HG02870 (cell line): ENCODE measurements at regions not wholly inside any gene's neighbourhood (a gene's known extent, or its start where the extent isn't known, plus 50 kb on each side); places are given as distances from the start of the nearest gene placed in this dataset.

Experiments
- ATAC-seq: cut with Tn5 transposase; IDR thresholded peaks from one replicate; pipeline ENCODE4 v1.9.1; 2021; ENCODE audit warnings: mild to moderate bottlenecking, moderate library complexity; ENCODE audit not compliant: unreplicated experiment

- no peak for ATAC-seq
Observed at GRCh38 chr2:12964904-12965539, 248.3 kb downstream of the TRIB2 start.

DNA sequence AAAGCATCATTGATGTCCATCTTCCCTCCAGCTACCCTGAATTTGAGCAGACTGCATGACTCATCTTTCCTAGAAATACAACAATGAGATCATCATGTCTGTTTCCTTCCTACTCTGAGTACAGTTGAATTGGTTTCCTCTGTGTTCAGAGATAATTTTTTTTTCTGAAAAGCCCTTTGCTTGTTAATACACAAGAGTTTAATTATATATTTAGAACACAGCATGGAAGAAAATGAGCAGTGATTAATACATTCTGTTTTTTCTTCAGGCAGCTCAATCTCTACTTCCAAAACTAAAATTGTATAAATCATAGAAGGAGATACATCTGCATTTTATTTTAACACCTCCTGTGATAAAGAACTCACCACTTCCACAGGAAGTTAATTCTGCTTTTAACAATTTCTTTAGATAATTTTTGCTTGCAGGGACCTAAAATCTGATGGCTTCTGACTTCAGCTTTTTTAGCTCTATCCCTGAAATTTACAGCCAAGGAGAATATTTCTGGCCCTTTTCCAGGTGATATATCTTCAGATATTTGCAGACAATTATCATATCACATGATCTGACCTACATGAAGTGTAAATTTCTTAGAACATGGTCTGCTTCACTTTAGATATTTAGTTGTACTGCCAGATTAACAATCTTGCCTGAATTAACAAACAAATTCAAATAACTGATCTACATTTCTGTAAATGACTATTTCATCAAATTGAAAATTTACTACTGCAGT lies 249.0 kb downstream of the TRIB2 start:
- no peak for ATAC-seq

- no peak for ATAC-seq
Observed at GRCh38 chr2:12967804-12968203, 251.1 kb downstream of the TRIB2 start.

GRCh38 chr2:12968399-12968798 lies 251.7 kb downstream of the TRIB2 start:
- ATAC-seq: no peak

- no peak for ATAC-seq
Observed at GRCh38 chr2:12970861-12971260, 254.1 kb downstream of the TRIB2 start.

DNA sequence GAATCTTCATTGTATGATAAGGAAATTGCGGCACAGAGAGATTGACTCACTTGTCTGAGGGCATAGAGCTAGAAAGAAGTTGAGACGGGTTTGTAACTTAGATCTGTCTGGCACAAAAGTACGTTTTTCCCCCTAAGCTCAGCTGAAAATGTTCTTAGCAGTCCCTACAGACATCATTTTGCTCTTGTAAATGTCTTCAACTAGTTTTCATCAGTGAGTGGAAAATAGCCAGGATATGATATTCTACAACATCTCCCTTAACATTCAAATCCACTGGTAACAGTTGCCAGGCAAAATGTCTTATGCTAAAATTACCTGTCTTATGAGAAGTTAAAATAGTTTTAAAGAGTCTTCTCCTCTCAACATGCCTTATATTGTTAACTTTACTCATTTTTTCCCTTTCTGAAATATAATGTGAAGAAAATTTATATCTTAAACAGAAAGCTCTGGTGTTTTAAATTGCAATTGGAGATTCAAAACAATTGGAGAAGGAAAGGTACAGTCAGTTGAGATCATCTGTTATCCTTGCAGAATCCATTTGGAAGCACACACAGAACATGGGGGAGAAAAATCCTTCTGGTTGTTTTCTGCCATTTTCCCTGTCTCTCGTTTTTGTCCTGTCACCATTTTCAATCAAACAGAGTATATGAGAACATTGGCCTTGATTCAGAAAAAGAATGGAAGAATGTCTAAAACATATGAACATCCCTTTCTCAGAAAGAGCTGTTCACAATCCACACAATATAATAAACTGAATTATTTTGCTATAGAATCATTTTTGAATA lies 255.0 kb downstream of the TRIB2 start:
- ATAC-seq: no peak

DNA sequence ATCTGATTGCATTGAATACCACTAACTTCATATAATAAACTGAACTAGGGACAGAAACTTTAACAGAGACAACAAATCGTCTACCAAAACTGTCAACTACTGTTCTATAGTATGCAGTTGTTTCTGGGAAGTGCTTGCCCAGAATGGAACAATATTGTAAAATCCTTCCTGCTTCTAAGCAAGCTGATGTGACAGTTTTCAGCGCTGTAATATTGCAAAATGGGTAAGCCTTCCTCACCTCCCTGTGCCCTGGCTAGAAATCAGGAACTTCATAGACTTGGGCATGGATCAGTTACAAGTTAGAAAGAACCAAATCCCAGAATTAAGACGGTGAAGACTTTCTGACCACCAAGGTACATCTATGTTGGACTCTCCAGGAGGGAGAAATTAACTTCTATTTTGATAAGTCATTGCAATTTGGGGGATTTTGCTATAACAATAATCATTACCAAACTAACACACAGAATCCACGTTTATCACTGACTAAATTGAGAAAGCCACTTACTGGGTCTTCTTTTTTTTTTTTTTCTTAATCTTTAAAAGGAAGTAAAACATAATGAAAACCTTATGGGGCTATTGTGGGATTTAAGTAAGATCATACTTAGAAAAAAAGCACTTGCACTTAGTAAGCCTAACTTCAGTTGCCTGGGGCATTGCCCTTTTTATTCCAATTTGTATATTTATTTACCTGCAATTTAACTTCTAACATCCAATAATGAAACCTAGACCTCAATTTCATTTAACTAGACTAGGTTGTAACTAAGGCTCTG lies 261.5 kb downstream of the TRIB2 start:
- no peak for ATAC-seq

- ATAC-seq: no peak
Observed at GRCh38 chr2:12979066-12979465, 262.3 kb downstream of the TRIB2 start.

DNA sequence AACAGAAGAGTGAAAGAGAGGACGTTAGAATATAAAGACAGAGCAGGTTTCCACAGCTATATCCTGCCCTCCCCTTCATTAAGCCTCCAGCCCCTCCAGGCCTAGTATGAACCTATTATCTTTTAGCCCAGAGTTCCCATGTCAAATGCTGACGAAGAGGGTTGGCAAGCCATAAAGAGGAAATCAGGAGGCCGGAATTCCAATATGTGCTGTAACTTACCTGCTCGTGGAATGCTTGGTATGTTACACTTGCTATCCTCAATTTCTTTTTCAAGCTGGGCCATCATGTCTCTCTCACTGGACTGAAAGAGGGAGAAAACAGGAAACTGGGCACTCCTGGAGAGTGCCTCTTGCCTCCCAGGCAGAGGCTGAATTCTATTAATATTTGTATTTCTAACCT lies 264.1 kb downstream of the TRIB2 start:
- no peak for ATAC-seq

DNA sequence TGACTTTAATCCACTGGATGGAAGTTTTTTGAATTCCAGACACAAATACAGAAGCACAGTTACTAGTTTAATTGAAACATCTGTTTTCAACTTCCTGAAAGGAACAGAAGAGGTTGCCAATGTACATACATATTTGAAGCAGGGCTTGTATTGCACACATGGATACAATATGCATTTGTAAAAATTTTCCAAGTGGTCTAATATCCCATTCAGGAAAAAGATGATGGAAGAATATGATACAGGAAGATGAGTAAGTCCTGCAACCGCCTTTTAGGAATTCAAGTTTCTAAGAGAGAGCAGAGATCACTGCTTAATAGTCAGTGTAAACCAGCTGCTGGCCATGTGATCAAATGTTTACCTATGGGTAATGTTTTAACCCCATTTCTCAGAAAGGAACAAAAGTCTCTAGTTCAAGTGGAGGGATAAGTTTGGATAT lies 265.4 kb downstream of the TRIB2 start:
- no peak for ATAC-seq

DNA sequence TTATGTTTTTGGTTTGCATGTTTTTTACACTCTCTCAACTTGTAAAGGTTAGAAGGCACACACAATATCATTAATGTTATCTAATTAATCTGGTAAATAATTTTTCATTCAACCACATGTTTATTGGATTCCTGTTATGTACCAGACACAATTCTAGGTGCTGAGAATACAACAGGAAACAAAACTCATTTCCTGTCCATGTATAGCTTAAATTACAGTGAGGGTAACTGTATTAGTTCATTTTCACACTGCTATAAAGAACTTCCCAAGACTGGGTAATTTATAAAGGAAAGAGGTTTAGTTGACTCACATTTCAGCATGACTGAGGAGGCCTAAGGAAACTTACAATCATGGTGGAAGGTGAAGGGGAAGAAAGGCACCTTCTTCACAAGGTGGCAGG lies 270.5 kb downstream of the TRIB2 start:
- no peak for ATAC-seq

- ATAC-seq: no peak
Observed at GRCh38 chr2:12988279-12988678, 271.5 kb downstream of the TRIB2 start.

DNA sequence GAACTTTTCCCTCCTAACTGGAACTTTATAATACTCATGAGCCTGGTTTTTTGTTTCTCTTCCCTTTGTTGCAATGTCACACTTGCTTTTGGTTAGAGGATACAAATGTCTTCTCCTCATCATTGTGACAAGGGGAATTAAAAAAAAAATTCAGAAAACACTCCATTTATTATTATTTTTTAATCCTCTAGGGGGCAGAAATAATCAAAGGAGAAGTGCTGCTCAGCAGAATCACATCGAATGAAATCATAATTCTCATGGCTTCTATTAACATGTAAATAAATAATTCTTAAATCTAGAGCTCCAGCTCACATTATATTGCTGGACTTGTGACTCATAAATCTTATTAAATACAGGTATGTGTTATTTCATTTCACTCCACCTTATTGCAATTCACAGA lies 273.8 kb downstream of the TRIB2 start:
- no peak for ATAC-seq

DNA sequence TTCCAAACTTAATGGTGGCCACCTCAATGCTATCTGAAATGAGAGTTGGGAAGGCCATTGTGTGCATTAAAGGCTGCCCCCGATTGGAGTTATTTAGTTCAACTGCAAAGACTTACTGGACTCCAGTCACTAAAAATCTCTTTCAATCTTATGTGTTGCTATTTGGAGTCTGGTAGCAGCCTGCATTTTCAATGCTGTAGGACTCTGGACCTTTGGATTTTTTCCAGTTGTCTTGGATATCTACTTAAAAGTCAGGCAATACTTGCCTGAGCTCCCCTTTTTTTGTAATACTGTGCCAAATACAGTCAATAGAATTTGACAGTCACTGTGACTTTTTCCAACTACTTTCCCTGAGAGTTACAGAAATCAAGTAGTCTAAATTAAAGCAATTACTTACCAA lies 281.9 kb downstream of the TRIB2 start:
- no peak for ATAC-seq

DNA sequence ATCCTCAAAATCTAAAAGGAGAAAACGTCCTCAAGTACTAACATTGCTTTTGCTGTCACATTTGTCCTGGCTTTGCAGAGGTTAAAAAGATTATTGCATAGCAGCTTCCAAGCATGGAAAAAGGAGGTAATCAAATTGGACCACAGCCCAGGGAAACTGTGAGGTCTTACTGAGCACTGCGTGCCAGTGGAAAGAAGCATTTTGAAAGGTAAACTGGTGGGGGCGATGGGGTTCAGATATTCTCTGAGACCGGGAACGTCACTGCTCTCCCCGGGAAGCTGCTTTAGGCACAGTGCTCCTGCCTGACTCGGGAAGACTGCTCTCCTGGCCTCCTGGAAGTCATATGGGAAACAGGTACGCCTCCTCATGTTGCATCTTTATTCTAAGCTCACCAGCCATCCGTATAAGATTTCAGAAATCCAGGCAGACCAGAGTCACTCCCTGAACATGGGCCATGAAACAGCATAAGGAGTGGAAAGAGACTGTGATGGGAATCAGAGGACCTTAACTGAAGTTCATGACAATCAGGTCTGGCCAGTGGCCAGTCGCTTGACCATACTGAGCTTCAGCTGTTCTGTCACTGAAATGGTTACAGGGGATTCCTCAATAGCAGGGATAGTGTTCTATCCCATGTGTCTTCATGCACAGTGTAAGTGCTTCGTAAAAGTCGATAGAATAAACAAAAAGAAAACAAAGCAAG lies 284.1 kb downstream of the TRIB2 start:
- no peak for ATAC-seq

- ATAC-seq: no peak
Observed at GRCh38 chr2:13001408-13001807, 284.7 kb downstream of the TRIB2 start.

GRCh38 chr2:13002536-13003331 lies 286.0 kb downstream of the TRIB2 start:
- ATAC-seq: no peak

DNA sequence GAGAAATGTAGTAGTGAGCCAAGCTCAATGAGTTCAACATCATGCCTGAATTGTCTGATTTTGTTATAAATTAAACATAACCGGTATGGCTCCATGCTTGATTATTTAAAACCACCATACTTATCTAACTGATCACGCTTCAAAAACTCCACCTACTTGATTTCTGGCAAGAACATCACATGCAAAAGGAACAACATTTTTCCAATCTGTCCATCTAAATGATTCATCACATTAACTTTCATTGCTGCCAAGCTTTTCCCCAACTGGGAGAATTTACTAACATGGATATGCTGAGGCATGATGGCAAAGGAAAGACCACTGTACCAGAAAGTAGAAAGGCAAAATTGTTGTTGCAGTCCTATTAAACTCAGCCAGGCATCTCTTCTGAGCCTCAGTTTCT lies 286.8 kb downstream of the TRIB2 start:
- no peak for ATAC-seq

GRCh38 chr2:13005048-13005447 lies 288.3 kb downstream of the TRIB2 start:
- ATAC-seq: no peak
